NCI-H510A treated with DMSO at 0.1 percent for 48 hours (cell line): ENCODE measurements at regions not wholly inside any gene's neighbourhood (a gene's known extent, or its start where the extent isn't known, plus 50 kb on each side); places are given as distances from the start of the nearest gene placed in this dataset.

Source experiments
- DNase-seq: peaks from one replicate; lab custom pipeline; 2025; lab: John Stamatoyannopoulos, UW

- DNase-seq, result no peak
Observed at GRCh38 chr10:4581929-4582328, 244.1 kb upstream of the AKR1E2 start.

DNA sequence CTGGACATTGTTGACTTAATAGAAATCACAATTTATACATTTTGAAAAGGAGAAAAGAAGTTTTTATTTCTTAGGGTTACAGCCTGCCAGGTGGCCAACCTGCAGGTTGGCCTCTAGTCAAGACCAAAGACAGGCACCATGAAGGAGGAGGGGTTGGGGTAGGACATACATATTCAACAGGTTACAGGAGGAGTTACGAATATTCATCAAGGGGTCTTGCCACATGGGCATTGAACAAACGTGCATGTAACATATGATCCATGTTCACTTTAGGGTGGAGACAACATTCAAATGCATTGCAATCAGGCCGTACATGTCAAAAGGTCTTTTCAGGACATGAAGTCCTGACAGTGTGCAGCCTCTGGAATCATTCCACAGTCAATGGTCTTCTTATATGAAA lies 246.2 kb upstream of the AKR1E2 start:
- no peak for DNase-seq

GRCh38 chr10:4576206-4576605 lies 249.8 kb upstream of the AKR1E2 start:
- no peak for DNase-seq

DNA sequence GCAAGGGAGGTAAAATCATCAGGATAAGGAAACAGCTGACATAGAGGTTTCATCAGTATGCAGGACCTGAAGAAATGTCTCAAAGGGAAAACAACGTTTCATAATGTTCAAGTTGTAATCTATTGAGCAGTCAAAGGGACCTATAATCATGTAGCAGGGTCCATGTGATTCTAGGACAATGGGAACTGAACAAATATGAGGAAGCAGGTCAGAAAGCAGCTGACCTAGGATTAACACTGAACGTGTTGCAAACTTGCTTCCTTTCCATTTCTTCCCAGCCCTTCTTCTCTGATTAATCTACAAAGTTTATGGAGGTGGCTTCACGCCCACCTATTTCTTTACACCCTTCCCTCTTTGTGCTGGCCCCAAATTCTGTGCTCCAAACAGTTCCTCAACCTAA lies 256.9 kb upstream of the AKR1E2 start:
- DNase-seq, result no peak

- no peak for DNase-seq
Observed at GRCh38 chr10:4568731-4569130, 257.3 kb upstream of the AKR1E2 start.

- DNase-seq, result no peak
Observed at GRCh38 chr10:4568086-4568485, 257.9 kb upstream of the AKR1E2 start.

DNA sequence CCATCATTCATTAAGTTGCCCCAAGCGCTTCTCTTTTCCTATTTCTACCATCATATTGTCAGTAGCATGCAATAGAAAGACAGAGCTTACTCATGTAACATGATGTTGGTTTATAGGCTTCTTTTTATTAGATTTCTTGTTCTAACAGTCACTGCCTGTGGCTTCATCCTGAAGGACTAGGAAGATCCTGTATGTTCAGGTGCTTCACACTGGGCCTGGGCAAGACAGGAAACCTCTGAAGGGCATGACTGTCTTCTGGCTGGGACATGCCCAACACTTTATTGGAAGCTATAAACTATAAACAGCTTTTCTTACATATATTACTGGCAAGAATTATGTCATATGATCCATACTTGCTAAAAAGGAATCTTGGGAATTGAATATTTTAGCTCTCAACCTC lies 258.4 kb upstream of the AKR1E2 start:
- no peak for DNase-seq

- no peak for DNase-seq
Observed at GRCh38 chr10:4566011-4566410, 260.0 kb upstream of the AKR1E2 start.

- DNase-seq, result no peak
Observed at GRCh38 chr10:4561296-4561695, 264.7 kb upstream of the AKR1E2 start.

- DNase-seq, result no peak
Observed at GRCh38 chr10:4557469-4557868, 268.5 kb upstream of the AKR1E2 start.

DNA sequence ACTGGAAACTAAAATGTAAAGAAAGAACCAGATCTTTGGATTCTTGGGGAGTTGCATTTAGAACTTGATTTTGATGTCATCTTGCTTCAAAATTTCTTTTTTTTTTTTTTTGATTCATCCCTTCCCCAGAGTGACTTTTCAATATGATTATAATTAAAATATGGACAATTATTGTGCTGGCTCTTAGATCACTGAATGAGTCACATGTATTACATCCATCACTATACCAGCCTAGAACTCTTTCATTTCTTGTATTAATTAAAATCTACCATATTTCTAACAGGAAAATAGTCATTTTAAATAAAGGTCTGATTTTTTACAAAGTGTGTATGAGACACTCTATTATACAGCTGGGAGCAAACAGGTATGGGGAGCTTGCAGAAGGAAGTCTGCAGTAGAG lies 269.5 kb upstream of the AKR1E2 start:
- no peak for DNase-seq

DNA sequence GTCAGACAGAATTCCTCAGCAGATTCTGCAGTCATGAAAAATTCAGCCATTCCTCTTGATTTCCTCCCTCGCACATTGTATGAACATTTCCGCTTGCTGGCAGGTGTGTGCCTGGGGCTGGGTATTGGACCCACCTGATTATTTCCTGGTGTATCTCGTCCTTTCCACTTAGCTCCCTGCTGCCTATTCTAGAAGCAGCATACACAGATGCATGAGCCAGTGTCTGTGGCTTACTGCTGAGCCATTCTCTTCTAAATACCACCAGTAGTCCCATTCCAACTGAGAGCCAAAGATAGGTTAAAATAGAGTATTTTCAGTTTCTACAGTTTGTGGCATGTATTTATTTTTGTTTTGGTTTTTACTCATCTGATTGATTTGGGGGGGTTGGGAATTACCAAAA lies 270.1 kb upstream of the AKR1E2 start:
- no peak for DNase-seq

DNA sequence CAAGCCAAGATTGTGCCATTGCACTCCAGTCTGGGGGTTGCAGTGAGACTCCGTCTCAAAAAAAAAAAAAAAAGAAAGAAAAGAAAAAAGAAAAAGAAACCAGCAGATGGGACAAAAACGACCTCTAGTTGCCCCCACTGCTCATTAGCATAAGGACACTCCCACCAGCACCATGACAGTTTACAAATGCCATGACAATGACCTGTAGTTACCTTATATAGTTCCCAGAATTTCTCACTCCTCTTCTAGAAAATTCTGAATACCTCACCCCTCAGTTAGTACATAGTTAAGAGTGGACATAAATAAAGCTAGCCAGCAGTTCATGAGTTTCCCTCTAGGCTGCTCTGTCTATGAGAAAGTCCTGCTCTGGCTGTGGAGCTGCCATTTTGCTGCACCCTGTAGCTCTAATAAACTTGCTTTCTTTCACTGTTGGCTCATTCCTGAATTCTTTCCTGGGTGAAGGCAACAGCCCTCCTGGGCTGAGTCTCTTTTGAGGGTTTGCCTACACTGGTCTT lies 276.8 kb upstream of the AKR1E2 start:
- DNase-seq, result no peak

- DNase-seq, result no peak
Observed at GRCh38 chr10:4546931-4547330, 279.1 kb upstream of the AKR1E2 start.

DNA sequence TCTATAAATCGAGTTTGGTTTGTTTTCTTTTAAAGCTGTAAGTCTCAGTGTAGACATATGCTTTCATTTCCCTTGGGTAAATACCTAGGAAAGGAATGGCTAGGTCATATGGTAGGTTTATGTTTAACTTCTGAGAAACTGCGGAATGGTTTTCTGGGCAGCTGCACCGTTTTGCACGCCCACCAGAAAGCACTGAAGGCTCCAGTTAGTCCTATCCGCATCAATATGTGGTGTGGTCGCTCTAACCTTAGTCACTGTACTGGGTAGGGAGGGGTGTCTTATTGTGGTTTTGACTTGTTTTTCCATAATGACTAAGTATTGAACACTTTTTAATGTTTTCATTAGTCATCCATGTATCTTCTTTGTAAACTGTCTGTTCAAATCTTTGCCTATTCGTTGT lies 279.5 kb upstream of the AKR1E2 start:
- DNase-seq, result no peak

GRCh38 chr10:4545062-4545461 lies 280.9 kb upstream of the AKR1E2 start:
- DNase-seq, result no peak

DNA sequence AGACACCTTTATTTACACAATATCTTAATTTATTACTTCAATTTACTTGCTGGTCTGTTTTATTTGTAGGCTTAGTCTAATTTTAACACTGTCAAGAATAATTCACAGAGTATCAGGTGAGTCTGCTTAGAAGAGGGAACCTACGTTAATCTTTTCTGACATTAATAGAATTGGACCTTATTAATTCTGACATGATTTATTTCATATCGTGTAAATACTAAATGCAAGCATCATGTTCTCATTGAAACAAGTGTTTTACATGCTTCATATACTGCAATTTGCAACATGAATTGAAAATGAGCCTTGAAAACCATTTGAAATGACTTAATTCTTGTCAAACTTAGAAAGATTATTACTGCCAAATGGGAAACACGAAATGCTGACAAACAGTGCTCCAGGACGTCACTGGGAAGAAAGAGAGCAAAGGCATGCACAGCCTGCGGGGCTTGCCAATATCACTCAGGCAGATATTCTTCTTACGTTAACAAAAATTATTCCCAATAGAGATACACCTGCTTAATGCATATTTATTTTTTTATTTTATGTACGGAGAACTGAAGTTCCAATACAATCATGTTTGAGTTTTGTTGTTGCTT lies 282.0 kb upstream of the AKR1E2 start:
- no peak for DNase-seq

DNA sequence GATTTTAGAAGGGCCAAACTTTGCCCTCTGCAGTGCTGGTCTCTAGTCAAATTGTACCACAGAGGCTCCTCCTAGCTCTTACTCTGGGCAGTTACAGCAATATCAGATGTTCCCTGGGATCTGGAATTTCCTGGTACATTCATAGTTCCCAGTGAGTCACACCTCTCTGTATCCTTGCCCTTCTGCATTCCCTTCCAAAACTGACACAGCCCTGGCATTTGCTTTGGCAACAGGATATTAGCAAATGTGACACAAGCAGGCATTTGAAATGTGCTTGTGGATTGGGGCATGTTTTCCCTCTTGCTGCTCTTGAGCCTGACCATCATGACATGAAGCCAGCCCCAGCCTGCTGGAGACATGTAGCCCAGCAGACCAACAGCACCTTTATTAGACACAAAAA lies 284.7 kb upstream of the AKR1E2 start:
- DNase-seq, result no peak

DNA sequence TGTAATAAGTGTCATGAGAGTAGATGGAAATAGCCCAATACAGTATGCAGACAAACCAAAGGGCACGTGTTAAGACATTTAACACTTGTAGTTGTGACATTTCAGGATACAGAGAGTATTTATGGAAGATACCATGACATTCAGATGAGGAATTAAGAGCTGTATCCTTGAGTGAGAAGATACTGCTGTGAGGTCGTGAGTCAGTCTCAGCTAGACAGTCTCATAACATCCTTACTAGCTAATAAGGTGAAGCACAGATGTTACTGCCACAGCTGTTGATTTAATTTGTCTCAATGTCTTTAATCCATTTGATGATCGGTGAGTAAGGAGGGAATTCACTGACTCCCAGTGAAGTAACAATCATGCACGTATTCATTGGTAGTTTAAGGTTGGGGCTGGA lies 288.0 kb upstream of the AKR1E2 start:
- no peak for DNase-seq

- no peak for DNase-seq
Observed at GRCh38 chr10:4535521-4535920, 290.5 kb upstream of the AKR1E2 start.

DNA sequence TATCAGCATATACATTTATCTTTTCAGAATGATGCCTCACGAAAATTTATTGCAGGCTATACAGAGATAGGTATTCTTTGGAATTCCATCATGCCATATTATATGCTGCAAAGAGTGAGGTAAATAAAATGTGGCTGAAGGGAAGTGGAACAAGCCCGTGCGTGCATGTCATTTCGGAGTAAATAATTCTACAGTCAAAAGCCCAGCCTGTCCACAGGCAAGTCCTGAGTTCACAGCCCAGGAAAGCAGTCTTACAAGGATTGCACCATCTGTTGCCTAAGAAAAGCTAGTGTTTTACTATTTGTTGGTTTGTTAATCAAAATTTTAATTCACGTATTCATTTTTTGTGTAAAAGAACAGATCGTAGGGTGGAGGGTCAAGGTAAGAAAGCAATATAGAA lies 292.4 kb upstream of the AKR1E2 start:
- DNase-seq, result no peak

DNA sequence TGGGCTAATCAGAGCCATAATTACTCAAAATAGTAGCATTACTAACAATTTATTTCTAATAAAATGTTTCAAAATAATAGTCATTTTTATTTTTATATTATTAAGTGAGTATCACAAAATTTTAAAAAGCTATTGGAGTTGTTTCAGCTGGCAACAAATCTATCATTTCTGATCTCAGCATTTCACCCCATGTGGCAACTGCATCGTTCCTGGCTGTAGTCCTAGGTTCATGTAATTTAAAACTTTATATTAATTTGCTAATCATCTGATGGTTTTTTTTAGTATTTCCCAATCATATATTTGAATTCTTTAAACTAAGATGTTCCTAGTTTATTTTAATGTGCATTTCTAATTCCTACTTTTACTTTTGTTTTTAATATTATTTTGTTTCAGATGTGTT lies 293.0 kb upstream of the AKR1E2 start:
- no peak for DNase-seq

DNA sequence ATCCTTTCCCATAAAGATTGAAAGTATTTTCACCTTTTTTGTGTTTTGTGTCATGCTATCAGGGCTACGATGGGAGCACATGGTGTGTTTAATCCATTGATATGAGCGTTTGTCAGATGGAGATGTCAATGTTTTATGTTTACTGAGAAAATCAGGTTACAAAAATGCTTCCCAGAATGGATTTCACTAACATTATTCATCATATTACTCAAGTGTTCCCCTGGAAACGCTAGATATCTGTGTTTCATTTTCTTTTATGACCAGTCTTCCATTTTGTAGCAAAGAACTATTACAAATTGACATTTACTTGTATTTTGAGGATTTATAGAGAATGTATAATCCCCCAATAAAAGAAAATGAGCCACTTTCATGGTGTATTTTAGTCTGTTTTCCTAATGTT lies 293.5 kb upstream of the AKR1E2 start:
- no peak for DNase-seq

- DNase-seq, result no peak
Observed at GRCh38 chr10:4532011-4532410, 294.0 kb upstream of the AKR1E2 start.

GRCh38 chr10:4529266-4529665 lies 296.7 kb upstream of the AKR1E2 start:
- DNase-seq, result no peak
